Right renal cortex interstitium (tissue), 3 donors: ENCODE measurements at regions not wholly inside any gene's neighbourhood (a gene's known extent, or its start where the extent isn't known, plus 50 kb on each side); places are given as distances from the start of the nearest gene placed in this dataset.

ENCODE experiments used
- DNase-seq, 3 donors: peaks; one replicate each; pipeline ENCODE4 v3.0.0-alpha.2; 2013; ENCODE audit warnings: low read depth in 3 of 3, low spot score in 2 of 3

DNA sequence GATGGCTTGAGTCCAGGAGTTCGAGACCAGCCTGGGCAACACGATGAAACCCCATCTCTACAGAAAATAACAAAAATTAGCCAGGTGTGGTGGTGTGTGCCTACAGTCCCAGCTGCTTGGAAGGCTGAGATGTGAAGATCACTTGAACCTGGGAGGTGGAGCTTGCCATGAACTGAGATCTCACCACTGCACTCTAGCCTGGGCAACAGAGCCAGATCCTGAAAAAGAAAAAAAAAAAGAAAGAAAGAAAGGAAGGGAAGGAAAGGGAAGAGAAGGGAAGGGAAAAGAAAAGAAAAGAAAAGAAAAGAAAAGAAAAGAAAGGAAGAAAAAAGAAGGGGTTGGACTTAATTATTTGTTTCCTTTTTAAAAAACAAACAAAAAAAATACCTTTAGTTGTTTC, 764.2 kb downstream of the IRX1 start:
- no peak for DNase-seq

DNA sequence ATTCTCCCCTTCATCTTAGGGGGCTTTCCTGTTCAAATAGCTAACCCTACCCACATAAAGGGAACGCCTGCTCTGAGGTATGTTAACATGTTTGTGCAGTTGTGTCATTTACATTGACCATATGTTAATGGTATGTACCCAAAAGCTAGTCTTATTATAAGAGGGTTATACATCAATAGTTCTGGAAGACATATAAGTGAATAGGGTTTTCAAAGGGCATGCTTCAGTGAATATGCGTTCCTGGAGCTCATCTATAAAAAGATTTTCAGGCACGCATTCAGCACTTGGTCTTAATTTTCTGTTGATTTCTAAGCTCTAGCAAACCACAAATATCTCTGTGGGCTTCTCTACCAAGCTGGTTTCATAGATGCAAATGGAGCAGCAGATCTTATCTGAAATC, 766.1 kb downstream of the IRX1 start:
- DNase-seq = no peak

DNA sequence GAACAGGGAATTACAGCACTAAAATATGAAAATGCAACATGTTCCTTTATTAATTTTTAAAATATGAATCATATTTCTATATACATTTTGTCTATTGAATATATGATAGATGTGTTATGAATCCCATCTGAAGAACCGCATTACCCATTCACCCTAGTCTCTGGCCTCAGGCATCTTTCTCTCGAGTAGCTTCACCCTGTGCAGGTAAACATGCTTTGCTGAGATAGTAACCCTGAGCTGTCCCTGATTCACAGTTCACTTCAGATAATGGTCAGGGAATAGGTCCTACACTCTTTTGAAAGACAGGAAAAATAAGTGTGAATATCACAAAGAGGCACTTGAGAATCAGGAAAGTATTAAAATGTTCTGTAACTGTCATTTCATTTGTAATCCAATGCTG, 766.8 kb downstream of the IRX1 start:
- no peak for DNase-seq

DNA sequence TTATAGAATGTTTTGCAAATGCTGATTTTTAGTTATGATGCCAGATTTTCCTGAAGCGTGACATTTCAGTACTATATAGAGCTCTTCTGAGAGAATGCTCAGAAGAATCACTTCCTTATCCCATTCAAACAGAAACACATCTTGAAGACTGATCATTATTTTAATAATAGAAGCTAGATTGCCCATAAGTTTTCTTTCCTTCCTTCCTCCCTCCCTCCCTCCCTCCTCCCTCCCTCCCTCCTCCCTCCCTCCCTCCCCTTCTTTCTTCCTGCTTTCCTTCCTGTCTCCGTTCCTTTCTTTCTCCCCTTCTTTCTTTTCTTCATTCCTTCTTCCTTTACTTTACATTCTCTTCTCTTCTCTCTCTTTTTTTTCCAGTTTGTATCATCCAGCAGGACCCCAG, 767.4 kb downstream of the IRX1 start:
- DNase-seq = no peak

DNA sequence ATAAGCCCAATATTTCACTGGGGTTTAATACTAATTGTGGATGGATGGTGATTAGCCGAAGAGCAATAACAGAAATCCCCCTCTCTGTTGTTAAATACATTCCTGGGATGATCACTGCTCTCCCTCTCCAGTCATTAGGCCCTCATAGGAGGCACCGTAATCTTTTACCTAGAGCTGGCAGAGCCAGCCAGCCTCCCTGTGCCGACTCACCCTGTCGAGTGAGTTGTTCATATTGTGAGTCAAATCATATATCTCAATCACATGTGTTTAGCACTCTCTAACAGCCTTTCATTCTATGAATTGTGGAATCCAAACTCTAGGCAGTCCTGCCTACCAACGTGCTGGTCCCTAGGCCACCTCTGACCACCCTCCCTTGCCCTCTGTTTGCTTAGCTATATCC, 771.0 kb downstream of the IRX1 start:
- DNase-seq = no peak

DNA sequence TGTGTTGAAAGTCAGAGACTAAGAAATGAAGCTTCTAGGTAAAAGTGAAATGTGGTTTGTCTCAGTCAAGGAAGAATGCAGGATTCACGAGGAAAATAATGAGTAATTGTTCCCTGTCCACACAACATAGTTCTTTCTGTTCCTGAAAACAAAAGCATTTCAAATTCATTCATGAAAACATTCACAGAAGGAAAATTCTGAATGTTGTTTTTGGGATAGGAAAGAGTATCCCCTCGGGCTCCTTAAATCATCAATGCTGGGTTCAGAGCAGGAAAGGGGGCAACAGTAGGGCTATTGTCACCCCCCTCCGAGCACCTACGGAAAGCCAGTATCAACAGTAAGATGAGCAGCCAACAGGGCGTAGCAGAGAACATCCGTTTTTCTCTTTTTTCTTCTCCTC, 769.9 kb upstream of the ADAMTS16 start:
- DNase-seq = no peak

DNA sequence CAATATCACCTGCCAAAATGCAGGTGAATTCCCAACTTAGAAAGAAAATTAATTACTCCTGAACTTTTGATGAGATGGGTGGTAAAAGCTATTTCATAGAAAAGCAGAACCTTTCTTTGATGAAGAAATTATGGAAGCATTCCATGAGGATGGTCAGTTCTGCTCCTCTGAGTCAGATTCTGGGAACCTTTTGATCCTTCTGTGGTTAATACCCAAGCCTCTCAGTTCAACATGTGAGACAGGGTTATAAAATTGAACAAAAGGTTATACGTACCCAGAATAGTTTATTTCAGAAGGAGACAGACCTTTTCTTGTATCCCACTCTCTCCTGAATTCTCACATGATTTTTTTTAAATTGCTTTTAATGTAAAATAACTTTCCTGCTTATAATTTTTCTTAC, 767.6 kb upstream of the ADAMTS16 start:
- no peak for DNase-seq

DNA sequence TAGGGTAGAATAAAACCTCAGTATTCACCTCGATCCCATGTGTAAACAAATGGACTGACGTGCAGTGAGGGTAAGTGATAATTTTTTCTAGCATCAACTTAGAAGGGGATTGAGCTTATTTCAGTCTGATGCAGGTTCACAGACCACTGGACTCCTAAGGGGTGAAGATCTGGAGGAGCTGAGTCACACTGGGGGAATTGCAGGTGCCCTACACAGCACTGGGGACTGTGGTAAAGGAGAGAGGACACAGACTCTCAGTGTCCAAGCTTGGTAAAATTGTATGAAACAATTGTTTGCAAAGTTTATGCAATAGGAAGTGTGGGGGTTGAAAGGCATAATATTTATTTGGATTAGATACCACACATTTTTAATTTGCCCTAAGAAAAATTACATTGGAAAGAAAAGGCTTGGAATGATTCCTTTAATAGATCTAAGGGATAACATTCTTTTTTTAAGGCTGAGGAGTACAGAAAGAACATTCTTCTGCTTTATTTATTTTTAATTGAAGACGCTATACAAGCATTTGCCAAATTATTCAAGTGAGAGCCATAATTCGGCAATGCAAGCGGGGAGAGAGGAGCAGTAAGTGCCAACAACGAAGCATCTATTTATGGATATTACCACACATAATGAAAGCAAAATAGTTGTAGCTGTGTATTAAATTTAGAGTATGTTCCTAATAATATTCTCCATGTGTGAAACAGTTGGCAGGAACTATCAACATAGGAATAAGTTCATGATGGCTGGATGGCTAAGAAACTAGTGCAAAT, 766.9 kb upstream of the ADAMTS16 start:
- DNase-seq = no peak

GRCh38 chr5:4374866-4375265, 765.3 kb upstream of the ADAMTS16 start:
- DNase-seq = no peak

DNA sequence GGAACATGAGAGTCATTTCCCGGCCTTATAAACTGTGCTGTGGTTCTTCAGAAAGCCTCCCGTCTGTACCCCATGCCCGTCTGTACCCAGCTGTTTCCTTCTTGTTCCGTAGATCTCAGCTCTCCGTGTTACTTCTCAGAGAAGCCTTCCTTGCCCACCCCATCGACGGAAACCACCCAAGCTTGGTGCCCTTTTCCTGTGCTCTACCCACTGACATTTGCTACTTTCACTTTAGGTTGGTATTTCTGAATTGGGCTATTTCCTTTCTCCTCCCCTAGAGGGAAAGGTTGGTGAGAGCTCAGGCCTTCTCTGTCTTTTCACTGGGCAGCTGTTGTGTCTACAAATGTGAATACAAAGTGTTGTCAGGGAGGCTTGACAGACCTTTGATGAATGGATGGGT, 764.5 kb upstream of the ADAMTS16 start:
- DNase-seq = no peak

DNA sequence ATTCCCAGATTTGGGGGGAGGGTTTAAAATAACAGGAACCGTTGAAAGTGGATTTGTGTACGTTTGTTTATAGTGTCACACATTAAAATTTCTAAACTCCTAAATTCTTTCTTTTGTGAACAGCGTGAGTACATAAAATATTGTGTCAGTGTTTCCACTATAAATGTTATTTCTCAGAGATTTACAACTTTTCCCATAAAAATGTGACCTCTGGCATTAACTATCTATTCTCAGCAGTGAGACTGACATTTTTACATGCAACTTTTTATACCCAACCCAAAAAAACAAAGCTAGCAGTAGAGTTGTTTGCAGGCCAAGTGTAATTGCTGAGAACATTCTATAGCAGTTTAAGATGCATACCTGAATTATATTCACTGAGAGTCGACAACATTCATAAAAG, 757.0 kb upstream of the ADAMTS16 start:
- peak; percentile 7 to 23 (median 10) for DNase-seq

GRCh38 chr5:4383518-4384198, 756.5 kb upstream of the ADAMTS16 start:
- no peak for DNase-seq

- no peak for DNase-seq
Observed at GRCh38 chr5:4384649-4385048, 755.5 kb upstream of the ADAMTS16 start.

DNA sequence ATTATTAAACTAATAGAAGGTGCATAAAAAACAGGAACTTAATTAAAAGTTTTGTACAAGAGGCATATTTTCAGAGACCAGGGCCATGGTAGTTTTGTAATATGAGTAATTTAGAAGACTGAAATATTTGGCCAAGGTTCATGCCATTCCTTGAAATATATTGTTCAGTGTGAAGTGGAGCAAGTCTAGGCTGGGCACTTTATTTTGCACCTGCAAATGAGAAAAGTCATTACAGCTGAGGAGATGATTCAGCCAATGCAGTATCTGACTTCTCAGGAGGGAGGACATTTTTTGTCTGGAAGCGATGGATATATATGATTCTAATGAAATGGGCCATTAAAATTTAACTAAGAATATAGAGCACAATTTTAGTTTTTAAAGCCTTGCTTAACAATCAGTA, 754.0 kb upstream of the ADAMTS16 start:
- DNase-seq = no peak

DNA sequence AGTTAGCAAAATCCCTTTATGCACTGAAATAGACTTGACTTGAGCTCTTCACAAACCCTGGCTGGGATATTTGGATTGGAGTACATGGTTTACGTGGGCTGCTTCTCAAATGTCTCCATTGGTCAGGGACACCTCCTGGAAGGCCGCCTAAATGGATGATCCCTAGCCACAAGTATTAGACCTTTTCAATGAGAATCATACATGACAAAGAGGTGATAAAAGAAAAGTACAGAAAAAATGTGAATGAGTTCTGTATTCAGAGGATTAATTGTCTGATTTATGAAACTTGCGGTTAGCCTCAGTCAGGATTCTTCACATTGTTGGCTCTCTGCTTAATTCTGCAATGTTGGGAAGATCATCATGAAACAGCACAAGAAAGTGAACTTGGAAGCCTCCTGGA, 752.8 kb upstream of the ADAMTS16 start:
- no peak for DNase-seq

GRCh38 chr5:4395752-4396151, 744.4 kb upstream of the ADAMTS16 start:
- DNase-seq = no peak

DNA sequence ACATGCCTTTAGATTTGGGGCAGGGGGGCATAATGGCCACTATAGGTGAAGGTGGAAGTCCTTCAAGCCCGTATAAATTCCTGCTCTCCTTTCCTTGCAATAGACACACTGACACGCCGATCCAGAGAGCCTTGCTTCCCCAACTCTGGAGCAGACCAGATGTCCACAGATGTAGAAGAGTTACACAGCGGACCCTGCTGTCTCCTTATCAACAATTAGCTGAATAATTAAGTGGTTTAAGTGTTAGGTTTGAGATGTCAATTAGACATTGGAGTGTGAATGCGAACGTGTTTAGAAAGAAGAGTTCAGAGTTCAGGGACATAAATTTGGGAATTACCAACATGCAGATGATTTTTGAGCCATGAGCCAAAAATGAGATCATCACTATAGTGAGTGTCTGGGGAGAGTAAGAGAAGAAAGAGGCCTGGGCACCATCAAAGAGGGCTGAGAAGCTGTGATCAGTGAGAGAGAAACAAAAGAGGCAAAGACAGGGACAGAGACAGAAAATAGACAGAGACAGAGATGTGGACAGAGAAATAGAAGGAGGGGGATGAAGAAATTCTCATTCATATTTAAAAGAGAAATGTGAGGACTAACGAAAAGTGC, 734.4 kb upstream of the ADAMTS16 start:
- DNase-seq = no peak

- no peak for DNase-seq
Observed at GRCh38 chr5:4410151-4410550, 730.0 kb upstream of the ADAMTS16 start.

- no peak for DNase-seq
Observed at GRCh38 chr5:4411664-4412063, 728.5 kb upstream of the ADAMTS16 start.

DNA sequence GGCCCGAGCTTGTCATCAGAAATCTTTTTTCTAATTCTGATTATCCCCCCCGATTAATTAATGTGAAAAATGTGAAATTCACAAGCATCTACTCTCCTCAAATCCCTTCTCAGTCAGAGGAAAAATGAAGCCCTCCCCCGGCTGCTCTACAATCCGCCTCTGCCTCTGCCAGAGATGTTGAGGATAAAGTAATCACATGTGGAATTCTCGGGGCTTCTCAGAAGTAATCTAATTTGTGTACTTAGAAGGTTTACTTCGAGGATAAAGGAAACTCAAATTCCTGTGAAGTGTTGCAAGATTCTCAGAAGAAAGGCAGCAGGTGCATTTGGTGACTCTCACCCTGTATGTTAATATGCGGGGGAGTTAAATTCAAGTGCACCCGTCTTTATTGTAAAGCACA, 726.1 kb upstream of the ADAMTS16 start:
- DNase-seq = no peak

- DNase-seq = no peak
Observed at GRCh38 chr5:4418084-4418483, 722.0 kb upstream of the ADAMTS16 start.

DNA sequence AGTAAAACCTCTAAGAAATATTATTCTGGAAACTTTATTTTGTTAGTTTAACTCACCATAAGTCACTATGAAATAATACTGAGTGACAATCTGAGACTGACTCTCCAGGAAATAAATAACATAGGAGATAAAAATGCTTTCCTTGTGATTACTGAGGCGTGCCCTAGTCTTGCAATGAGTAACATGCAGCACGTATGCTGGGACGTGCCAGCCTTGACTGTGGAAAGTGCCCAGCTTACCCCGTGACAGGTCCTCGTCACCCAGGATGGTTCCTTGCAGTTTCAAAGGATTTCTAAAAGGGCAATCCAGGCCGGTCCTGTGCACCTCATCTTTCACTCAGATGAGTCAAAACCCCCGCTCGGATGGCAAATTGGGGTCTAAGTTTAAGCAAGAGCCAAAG, 720.8 kb upstream of the ADAMTS16 start:
- no peak for DNase-seq
